Keratinocyte (primary cell): ENCODE measurements at regions not wholly inside any gene's neighbourhood (a gene's known extent, or its start where the extent isn't known, plus 50 kb on each side); places are given as distances from the start of the nearest gene placed in this dataset.

Experiments used
- CTCF ChIP-seq, 3 experiments: IDR thresholded peaks in 1 of 3; conservative IDR thresholded peaks in 1 of 3; optimal IDR thresholded peaks in 1 of 3; 2 replicates in 2 of 3; 3 replicates in 1 of 3; pipeline versions ENCODE3 to v1.5.1; 2011; ENCODE audit warnings: low read length in 3 of 3, mild to moderate bottlenecking in 3 of 3, moderate library complexity in 2 of 3, control low read depth in 1 of 3, inconsistent platforms in 1 of 3; ENCODE audit not compliant: insufficient read depth in 2 of 3; ENCODE audit errors: extremely low read depth in 1 of 3
- EZH2 ChIP-seq: IDR thresholded peaks from one replicate; pipeline ENCODE4 v1.6.1; 2012; ENCODE audit warnings: inconsistent platforms, mild to moderate bottlenecking, low read length, moderate library complexity

GRCh38 chr2:63755965-63756364 is 85.7 kb upstream of the UGP2 start:
- no peak for TF ChIP-seq CTCF (optimal IDR thresholded peaks at IDR 0.05 in 1 of 3, IDR thresholded peaks at IDR 0.05 in 1 of 3, conservative IDR thresholded peaks at IDR 0.05 in 1 of 3; ENCODE audit: extremely low read depth in 1 of 3, insufficient read depth in 2 of 3, low read length in 3 of 3)
- no peak for TF ChIP-seq EZH2
